ENCODE measurements at regions not wholly inside any gene's neighbourhood (a gene's known extent, or its start where the extent isn't known, plus 50 kb on each side); places are given as distances from the start of the nearest gene placed in this dataset.

DNA sequence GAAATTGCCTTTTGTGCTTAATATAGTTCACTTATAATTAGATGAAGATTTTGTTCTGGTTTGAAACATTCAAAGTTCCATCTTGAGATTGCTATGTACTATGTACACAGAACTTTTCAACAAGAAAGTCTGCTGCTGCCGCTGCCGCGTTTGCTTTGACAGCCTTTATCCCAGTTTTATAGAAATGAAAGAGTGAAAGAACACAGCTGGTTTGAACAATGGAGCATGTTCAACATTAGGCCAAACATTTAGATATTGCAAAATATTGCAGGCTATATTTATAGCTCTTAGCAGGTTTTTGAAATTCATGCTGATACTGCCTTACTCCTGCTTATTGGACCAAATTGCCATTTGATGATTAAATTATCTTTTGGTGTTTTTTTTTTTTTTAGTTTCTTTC lies 299.8 kb upstream of the PRKD1 start:
- TF ChIP-seq, protein P1, sequence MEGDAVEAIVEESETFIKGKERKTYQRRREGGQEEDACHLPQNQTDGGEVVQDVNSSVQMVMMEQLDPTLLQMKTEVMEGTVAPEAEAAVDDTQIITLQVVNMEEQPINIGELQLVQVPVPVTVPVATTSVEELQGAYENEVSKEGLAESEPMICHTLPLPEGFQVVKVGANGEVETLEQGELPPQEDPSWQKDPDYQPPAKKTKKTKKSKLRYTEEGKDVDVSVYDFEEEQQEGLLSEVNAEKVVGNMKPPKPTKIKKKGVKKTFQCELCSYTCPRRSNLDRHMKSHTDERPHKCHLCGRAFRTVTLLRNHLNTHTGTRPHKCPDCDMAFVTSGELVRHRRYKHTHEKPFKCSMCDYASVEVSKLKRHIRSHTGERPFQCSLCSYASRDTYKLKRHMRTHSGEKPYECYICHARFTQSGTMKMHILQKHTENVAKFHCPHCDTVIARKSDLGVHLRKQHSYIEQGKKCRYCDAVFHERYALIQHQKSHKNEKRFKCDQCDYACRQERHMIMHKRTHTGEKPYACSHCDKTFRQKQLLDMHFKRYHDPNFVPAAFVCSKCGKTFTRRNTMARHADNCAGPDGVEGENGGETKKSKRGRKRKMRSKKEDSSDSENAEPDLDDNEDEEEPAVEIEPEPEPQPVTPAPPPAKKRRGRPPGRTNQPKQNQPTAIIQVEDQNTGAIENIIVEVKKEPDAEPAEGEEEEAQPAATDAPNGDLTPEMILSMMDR (IDR thresholded peaks at IDR 0.05), result no peak
- no peak for TF ChIP-seq POLR2A (IDR thresholded peaks at IDR 0.05; ENCODE audit: low read length)
- TF ChIP-seq MAFK (IDR thresholded peaks at IDR 0.05; ENCODE audit: partially characterized antibody), result no peak
- TF ChIP-seq, protein P2, sequence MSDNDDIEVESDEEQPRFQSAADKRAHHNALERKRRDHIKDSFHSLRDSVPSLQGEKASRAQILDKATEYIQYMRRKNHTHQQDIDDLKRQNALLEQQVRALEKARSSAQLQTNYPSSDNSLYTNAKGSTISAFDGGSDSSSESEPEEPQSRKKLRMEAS (IDR thresholded peaks at IDR 0.05), result no peak
- no peak for TF ChIP-seq CBX8 (IDR thresholded peaks at IDR 0.05)
- TF ChIP-seq REST (IDR thresholded peaks at IDR 0.05), result no peak
- TF ChIP-seq JUNB (IDR thresholded peaks at IDR 0.05), result no peak
